Vagina (tissue), 2 donors: ENCODE measurements at regions not wholly inside any gene's neighbourhood (a gene's known extent, or its start where the extent isn't known, plus 50 kb on each side); places are given as distances from the start of the nearest gene placed in this dataset.

ENCODE experiments used
- DNase-seq, 2 donors: peaks; one replicate each; pipeline ENCODE4 v3.0.0-alpha.2; 2017; ENCODE audit errors: extremely low spot score in 2 of 2
- H3K27ac ChIP-seq: fragments of 200-600 bp; sonication (generic); one replicate; pipeline ENCODE4 v1.5.1; 2019
- H3K27me3 ChIP-seq: fragments of 200-600 bp; sonication (generic); one replicate; pipeline ENCODE4 v1.5.1; 2019
- H3K36me3 ChIP-seq, 2 donors: fragments of 200-600 bp; sonication (generic); one replicate each; pipeline ENCODE4 v1.5.1; 2017 to 2019
- H3K4me1 ChIP-seq: fragments of 200-600 bp; sonication (generic); one replicate; pipeline ENCODE4 v1.5.1; 2019
- H3K4me3 ChIP-seq, 2 donors: fragments of 200-600 bp; sonication (generic); 1 replicate in 1 of 2; 2 replicates in 1 of 2; pipeline ENCODE4 v1.5.1; 2016 to 2019
- H3K9me3 ChIP-seq: fragments of 200-600 bp; sonication (generic); one replicate; pipeline ENCODE4 v1.5.1; 2019
- POLR2A ChIP-seq, 2 donors: fragments of 450-650 bp; IDR thresholded peaks; one replicate each; pipeline ENCODE4 v1.6.1; 2017; ENCODE audit warnings: antibody characterized with exemption in 2 of 2, mild to moderate bottlenecking in 2 of 2, moderate library complexity in 2 of 2
- POLR2AphosphoS5 ChIP-seq, 2 donors: sonication (generic); formaldehyde crosslinking; IDR thresholded peaks; one replicate each; pipeline ENCODE4 v1.9.0; 2017; ENCODE audit warnings: antibody characterized with exemption in 2 of 2, mild to moderate bottlenecking in 2 of 2, low read depth in 1 of 2; ENCODE audit not compliant: insufficient read depth in 1 of 2
- intact Hi-C: fragments of 100-400 bp; cut with DNase I; formaldehyde crosslinking; loops from one replicate; pipeline ENCODE4 v1.15.1; 2023
- TF ChIP-seq, protein P1 (sequence below), 3 experiments: fragments of 450-650 bp in 2 of 3; fragments of 200-600 bp in 1 of 3; sonication (generic) in 1 of 3; IDR thresholded peaks; one replicate each; pipeline ENCODE4 v1.5.1; 2017 to 2019; ENCODE audit warnings: antibody characterized with exemption in 3 of 3, mild to moderate bottlenecking in 2 of 3, moderate library complexity in 2 of 3

DNA sequence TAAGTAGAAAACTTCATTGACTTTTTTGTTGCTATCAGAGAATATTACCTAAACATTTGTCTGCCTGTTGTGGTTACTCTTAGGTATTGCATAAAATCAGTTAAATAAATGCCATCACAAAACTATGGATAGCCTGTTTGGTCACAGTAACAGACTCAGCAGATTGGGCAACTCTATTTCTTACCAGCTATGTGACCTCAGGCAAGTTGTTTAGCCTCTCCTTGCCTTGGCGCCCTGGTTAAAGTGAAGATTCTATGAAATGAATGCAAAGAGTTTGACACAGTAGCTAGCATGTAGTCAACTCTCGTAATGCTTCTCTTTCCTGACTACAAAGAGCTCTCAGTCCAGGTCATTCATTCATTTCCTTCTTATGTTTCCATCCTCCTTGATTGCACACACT lies 82.5 kb upstream of the ID4 start:
- no peak overlapping the region for H3K4me3 ChIP-seq
- H3K9me3 ChIP-seq = no peaks in the 10 kb centered on the region
- no peaks in the 10 kb centered on the region for H3K27me3 ChIP-seq
- no peak overlapping the region for H3K27ac ChIP-seq
- no peaks in the 10 kb centered on the region for H3K36me3 ChIP-seq
- intact Hi-C loops = no loop called here
- TF ChIP-seq, protein P1, sequence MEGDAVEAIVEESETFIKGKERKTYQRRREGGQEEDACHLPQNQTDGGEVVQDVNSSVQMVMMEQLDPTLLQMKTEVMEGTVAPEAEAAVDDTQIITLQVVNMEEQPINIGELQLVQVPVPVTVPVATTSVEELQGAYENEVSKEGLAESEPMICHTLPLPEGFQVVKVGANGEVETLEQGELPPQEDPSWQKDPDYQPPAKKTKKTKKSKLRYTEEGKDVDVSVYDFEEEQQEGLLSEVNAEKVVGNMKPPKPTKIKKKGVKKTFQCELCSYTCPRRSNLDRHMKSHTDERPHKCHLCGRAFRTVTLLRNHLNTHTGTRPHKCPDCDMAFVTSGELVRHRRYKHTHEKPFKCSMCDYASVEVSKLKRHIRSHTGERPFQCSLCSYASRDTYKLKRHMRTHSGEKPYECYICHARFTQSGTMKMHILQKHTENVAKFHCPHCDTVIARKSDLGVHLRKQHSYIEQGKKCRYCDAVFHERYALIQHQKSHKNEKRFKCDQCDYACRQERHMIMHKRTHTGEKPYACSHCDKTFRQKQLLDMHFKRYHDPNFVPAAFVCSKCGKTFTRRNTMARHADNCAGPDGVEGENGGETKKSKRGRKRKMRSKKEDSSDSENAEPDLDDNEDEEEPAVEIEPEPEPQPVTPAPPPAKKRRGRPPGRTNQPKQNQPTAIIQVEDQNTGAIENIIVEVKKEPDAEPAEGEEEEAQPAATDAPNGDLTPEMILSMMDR (IDR thresholded peaks at IDR 0.05) = no peak
- no peak for TF ChIP-seq POLR2AphosphoS5 (IDR thresholded peaks at IDR 0.05; ENCODE audit: insufficient read depth in 1 of 2, low read depth in 1 of 2)
- TF ChIP-seq POLR2A (IDR thresholded peaks at IDR 0.05) = no peak
- DNase-seq = no peak
- no peaks in the 10 kb centered on the region for H3K4me1 ChIP-seq

DNA sequence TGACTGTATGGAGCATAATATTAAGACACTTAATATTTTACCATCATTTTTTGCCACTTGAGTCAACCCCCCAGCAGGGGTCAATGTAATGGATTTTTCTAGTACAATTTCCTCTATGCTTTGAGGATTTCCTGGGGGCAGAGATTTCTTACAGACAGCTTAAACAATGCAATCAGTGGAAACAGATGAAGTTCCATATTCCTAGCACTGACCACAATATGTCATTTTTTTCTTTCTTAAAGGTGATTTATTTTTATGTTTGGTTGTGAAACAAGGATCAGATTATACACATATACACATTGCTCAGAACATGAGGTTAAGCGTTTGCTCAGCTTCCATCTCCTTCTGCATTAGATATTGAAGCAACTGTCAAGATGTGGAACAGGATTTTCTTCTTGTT lies 82.0 kb upstream of the ID4 start:
- intact Hi-C loops = no loop called here
- TF ChIP-seq POLR2AphosphoS5 (IDR thresholded peaks at IDR 0.05; ENCODE audit: insufficient read depth in 1 of 2, low read depth in 1 of 2) (no peak), POLR2A (IDR thresholded peaks at IDR 0.05) (no peak)
- TF ChIP-seq, protein P1 (IDR thresholded peaks at IDR 0.05) = no peak

DNA sequence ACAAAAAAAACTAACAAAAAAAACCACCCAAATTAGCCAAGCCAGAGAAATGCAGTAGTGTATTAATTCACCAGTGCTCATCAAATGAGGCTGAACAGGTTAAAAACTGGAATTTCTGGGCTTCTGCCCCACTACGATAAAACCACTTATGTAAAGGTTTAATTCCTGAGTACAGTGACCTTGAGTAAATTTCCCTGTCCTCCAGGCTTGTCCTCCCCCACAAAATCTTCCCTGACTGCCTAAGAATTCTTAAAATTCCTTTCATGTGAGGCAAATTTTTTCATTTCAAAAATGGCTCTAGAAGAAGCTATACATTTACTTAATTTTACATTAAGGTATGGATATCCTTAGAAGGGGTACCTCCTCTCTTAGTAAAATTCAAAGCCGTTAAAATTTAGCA lies 80.1 kb upstream of the ID4 start:
- DNase-seq = no peak
- Histone ChIP-seq H3K4me3 (no peak overlapping the region), H3K27me3 (no peaks in the 10 kb centered on the region), H3K9me3 (no peaks in the 10 kb centered on the region), H3K36me3 (no peaks in the 10 kb centered on the region), H3K4me1 (no peaks in the 10 kb centered on the region), H3K27ac (no peak overlapping the region)
- TF ChIP-seq, protein P1 (IDR thresholded peaks at IDR 0.05) = no peak
- TF ChIP-seq POLR2AphosphoS5 (IDR thresholded peaks at IDR 0.05; ENCODE audit: insufficient read depth in 1 of 2, low read depth in 1 of 2) (no peak), POLR2A (IDR thresholded peaks at IDR 0.05) (no peak)
- intact Hi-C loops = no loop called here

More for the DNA sequence above, 82.0 kb upstream of the ID4 start:
- Histone ChIP-seq H3K27me3 (no peaks in the 10 kb centered on the region), H3K4me1 (no peaks in the 10 kb centered on the region), H3K9me3 (no peaks in the 10 kb centered on the region), H3K36me3 (no peaks in the 10 kb centered on the region), H3K4me3 (no peak overlapping the region), H3K27ac (no peak overlapping the region)
- no peak for DNase-seq

DNA sequence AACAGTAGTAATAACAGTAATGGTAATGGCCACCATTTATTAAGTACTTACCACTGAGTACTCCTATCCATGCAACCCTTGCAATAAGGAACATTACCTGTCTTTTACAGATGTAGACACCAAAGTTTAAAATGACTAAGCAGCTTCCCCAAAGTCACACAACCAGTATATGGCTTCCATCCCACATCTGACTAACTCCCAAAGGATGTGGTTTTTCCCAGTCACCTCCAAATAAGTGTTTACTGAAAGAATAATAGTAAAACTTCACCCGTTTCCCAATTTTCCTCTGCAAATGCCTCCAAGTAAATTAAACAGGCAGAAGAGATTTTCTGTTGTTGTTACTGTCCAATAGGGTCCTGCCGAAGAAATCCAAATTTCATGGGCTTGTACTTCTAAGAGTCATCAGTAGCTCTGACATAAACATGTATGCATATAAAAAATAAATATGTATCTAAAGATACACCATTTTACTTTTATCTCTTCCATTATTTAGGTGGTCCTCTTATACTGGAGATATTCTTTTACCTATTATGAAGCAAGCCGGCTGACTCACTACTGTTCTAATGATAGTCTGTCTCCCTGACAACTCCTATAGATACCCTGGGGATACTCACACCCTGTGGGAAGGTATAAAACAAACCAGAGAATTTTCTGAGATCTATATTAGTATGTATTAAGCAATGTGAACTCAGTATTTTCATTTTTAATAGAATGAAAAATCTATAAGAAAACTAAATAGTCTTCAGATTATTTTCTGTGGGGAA lies 77.9 kb upstream of the ID4 start:
- TF ChIP-seq, protein P1 (IDR thresholded peaks at IDR 0.05) = no peak
- TF ChIP-seq POLR2A (IDR thresholded peaks at IDR 0.05) (no peak), POLR2AphosphoS5 (IDR thresholded peaks at IDR 0.05; ENCODE audit: insufficient read depth in 1 of 2, low read depth in 1 of 2) (no peak)
- intact Hi-C loops = no loop called here
- no peak for DNase-seq

DNA sequence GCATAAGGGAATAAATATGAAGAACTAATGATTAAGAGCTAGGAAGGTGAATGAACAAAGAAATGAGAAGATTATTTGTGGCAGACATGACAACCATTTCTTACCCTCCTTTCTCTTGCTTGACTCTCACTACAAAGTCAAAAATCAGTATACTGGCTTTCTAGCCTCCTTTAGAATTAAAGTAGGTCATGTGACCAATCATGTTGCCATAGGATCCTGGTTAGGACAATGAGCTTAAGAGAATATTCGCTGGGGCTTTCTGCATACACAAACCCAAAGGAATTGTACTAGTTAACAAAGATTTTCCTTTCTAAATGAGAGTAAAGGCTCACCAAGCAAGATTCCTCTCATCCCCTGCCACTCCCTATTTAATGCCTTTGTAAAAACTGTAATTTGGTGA lies 76.0 kb upstream of the ID4 start:
- no peaks in the 10 kb centered on the region for H3K9me3 ChIP-seq
- H3K36me3 ChIP-seq = no peaks in the 10 kb centered on the region
- H3K27ac ChIP-seq = no peak overlapping the region

More for the DNA sequence above, 77.9 kb upstream of the ID4 start:
- H3K4me3 ChIP-seq = no peak overlapping the region
- H3K9me3 ChIP-seq = no peaks in the 10 kb centered on the region
- no peaks in the 10 kb centered on the region for H3K36me3 ChIP-seq
- no peaks in the 10 kb centered on the region for H3K4me1 ChIP-seq
- H3K27me3 ChIP-seq = no peaks in the 10 kb centered on the region
- no peak overlapping the region for H3K27ac ChIP-seq

More for the DNA sequence above, 76.0 kb upstream of the ID4 start:
- TF ChIP-seq POLR2A (IDR thresholded peaks at IDR 0.05) = no peak
- TF ChIP-seq, protein P1 (IDR thresholded peaks at IDR 0.05) = no peak
- no peak for TF ChIP-seq POLR2AphosphoS5 (IDR thresholded peaks at IDR 0.05; ENCODE audit: insufficient read depth in 1 of 2, low read depth in 1 of 2)
- H3K4me1 ChIP-seq = no peaks in the 10 kb centered on the region
- intact Hi-C loops = no loop called here
- no peak for DNase-seq
- H3K4me3 ChIP-seq = no peak overlapping the region
- no peaks in the 10 kb centered on the region for H3K27me3 ChIP-seq
